M059J (cell line): ENCODE measurements at regions not wholly inside any gene's neighbourhood (a gene's known extent, or its start where the extent isn't known, plus 50 kb on each side); places are given as distances from the start of the nearest gene placed in this dataset.

Experiments
- DNase-seq: peaks from one replicate; pipeline ENCODE4 v3.0.0-alpha.2; 2012; ENCODE audit warnings: low read depth

DNA sequence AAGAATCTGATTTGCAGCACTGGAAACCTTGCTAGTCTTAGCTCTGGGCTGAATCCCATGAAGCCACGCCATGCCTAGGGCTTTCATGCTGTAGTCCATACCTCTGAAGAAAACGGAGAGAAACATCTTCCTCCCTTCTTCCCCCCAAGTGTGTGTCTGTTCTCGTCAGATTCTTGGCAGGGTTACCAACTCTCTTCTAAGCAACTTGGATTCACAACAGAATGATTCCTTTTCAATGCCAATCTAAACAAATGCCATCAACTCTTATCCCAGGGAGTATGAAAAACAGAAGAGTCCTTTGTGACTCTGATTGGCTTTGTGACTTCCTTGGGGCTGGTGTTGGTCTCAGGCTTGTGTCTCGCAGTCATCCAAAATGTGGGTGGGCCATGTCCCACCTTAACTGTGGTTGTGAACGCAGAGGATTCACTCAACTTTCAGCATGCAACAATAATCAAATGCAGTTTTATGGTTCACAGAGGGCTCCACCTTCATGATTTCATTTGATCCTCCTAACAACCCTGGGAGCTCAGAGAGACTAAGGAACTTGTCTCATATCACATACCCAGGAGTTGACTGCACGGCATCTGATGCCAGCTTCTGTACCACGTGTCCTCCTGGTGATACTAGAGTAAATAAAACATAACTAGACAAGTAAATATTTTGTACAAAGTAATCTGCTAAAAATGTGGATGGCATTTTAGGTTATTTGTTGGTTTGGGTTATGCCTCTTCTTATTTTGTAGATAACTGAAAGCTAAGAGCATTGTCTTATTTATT lies 186.0 kb upstream of the TNP1 start:
- DNase-seq: peak; percentile 30

DNA sequence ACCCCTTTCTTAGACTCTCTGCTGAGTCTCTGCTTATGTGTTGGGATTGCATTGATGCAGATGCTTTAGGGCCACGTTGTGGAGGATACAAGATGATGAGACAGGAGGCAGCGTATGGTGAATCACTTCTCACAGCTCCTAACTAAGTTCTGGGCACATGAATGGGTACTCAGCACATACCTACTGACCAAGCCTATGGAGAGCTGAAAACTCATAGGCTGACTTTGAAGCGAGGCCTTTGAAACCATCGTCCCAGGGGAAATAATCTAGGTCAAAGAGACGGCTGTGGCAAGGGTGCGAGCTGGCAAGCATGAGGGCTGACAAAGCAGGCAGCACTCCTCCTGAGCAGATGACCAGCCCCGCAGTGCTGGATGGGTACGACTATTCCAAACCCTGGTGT lies 180.2 kb upstream of the TNP1 start:
- DNase-seq: no peak

DNA sequence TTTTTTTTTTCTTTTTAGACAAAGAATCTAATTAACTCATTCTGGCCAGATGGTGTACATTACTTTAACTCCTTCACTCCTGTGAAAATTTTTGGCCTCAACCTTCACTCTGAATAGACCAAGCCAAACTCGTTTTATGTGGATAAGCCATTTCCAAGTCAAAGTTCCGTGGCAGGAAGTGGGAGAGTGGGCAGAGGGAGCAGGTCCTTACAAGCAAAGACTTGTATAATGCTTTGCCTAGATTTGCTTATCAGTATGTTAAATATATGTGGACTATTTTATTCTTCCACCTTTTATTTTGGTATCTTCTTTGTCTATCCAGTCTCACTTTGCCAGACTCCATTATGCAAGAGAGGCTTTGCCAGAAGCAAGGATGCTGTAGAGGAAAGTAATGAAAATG lies 178.1 kb upstream of the TNP1 start:
- DNase-seq: no peak

DNA sequence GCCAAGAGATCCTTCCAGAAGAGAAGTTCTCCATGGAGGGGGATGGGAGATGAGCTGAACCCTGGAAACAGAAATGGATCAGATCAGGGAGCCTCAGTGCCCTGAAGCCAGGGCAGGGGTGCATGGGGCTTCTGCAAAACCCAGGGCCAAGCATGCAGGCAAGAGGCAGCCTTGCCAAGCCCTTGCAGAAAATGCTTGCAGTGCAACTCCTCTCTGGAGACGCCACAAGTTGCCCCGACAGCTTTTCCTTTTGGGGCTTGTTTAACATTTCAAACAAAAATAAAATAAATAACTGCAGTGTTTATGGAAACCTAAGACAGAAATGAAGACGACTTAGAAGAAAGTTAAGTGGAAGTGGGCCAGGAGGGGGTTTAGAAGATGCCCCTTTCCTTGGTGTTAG lies 177.5 kb upstream of the TNP1 start:
- DNase-seq: no peak

DNA sequence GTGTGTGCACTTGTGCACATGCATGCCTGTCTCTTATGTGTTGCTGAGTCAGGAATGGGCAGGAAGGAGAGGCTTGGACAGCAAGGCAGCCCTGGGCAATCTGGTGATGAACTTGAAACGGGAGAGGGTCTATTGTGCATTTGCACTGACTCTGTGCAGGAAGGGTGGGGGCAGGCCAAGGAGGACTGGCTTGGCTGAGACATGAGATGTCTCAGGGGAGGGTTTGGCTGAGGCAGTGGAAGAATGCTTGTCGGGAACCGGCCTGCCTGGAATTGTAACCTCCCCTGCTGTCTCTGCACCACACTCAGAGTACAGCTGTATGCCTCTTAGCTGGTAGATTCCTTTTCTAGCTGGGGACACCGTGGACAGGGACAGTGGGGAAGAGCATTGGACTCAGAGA lies 176.1 kb upstream of the TNP1 start:
- no peak for DNase-seq

DNA sequence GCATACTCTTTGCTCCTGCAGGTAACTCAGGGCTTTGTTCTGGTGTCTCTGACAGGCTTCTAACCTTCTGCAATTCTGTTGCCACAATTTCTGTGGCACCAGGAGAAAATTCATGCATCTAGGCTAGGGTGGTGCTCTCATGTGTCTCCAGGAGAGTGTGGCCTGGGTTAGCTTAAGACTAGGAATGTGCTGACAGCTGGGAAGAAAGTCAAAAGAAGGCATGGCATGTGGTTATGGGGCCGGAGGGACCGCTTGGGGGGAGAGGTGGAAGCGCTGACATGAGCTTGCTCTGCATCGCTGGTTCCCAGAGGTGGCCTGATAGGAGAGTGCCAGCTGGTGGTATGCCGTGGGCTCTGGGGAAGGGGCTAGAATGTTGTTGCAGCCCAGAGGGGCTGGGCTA lies 173.3 kb upstream of the TNP1 start:
- no peak for DNase-seq

DNA sequence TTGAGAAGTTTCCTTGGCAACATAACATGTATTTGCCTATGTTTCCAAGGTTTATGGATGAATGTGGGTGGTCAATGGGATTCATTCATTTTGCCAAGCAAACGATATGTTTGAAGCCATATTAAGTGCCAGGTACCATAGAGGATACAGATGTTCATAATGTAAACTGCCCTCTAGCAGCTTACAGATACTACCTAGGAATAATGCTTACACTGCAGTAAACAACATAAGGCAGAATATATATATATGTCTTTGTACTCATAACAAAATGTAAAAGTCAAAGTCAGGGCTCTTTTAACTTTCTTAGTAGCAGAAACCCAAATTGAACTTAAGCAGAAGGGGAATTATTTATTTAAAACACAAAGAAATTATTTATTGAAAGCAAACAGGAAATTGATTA lies 171.6 kb upstream of the TNP1 start:
- DNase-seq: no peak

DNA sequence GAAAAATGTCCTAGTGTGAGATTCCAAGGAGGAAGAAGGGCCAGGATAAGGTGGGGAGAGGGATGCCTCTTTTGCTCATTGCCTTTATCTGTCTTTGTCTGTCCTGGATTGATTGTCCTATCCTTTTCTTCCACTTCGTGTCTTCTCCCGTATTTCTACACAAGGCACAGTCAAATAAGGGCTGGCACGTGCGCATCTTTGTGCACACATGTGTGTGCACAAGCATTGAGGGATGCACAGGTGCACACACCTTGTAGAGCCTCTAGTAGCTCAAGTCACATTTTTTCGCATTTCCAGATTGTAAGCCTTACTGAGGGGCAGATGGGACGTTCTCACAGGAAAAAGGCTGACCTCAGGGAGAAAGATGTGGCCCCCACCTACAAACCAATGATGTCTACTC lies 170.2 kb upstream of the TNP1 start:
- no peak for DNase-seq

DNA sequence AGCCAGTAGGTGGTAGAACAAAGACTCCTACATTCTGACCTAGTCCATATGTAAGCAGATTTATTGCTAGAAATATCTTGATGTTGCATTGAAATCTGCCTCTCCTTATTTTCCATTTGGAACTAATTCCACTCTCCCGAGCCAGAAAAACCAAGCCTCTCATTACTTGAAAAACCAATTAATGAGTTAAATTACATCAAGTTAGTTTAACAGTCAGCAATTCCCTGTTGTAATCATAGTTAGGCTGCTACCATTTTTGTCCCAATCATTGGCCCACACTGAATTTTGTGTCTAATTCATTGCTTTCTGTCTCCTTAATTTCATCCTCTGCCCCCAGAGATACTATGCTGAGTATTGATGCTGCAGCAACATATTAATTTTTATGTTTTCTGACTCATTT lies 168.3 kb upstream of the TNP1 start:
- no peak for DNase-seq

DNA sequence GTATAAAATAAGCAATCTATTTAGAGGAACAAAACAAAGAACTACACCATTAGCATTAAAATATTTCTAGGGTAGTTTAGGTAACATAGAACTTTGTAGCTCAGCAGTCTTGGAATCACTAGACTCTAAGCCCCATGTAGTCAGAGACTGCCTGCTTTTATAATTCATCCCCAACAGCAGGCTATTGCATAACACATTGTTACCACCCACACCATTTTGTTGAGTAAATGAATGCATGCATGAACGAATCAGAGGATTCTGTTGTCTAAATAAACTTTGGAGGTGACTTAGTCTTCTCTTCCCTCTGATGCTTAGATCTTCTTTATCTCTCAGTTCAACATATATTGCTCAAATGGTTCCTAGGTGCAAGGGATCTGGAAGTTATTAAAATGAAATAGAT lies 167.6 kb upstream of the TNP1 start:
- DNase-seq: no peak

DNA sequence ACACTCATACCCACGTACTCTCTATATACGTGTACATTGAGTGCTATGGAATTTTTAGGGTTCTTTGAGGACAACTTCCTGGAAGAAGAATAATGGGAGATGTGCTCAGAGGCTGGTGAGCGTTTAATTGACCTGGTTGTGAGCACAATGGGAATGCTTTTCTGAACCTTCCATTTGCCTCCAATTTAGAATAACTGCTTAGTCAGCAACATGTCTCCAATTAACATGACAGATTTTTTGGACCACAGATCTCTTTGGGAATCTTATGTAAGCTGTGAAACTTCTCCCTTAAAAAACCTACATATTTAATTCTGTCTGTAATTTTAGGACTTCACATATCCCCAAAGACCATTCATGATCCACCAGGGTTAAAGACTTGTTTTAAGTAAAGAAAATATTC lies 166.7 kb upstream of the TNP1 start:
- no peak for DNase-seq

DNA sequence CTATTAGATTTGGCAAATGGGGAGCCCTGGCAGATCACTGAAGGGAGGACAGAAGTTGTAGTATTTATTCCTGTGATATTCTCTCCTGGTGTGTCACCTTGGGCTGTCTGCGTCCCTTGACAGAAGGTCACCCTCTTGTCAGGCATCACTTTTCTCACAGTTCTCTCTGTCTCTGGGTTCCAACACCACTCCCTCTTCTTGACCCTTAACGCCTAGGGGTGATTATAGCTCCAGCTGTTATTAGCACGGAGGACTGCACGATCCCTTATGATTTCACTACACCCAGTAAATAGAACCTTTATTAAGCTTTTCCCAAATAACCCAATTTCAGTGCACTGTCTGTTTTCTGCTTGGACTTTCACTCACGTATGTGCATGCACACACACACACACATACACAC lies 166.3 kb upstream of the TNP1 start:
- no peak for DNase-seq

DNA sequence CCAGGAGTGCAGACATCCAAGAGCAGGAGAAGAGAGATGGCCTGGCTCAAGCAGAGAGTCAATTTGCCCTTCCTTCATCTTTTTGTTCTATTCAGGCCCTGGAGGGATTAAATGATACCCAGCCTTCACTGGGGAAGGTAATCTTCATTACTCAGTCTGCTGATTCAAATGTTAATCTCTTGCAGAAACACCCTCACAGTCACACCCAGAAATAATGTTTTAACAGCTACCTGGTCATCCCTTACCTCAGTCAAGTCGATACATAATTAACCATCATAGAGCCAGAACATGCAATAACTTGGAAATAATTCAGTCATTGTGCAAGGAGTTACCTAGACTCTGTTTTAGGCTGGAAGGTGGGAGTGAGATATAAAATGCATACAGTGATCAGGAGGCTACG lies 163.7 kb upstream of the TNP1 start:
- DNase-seq: no peak

DNA sequence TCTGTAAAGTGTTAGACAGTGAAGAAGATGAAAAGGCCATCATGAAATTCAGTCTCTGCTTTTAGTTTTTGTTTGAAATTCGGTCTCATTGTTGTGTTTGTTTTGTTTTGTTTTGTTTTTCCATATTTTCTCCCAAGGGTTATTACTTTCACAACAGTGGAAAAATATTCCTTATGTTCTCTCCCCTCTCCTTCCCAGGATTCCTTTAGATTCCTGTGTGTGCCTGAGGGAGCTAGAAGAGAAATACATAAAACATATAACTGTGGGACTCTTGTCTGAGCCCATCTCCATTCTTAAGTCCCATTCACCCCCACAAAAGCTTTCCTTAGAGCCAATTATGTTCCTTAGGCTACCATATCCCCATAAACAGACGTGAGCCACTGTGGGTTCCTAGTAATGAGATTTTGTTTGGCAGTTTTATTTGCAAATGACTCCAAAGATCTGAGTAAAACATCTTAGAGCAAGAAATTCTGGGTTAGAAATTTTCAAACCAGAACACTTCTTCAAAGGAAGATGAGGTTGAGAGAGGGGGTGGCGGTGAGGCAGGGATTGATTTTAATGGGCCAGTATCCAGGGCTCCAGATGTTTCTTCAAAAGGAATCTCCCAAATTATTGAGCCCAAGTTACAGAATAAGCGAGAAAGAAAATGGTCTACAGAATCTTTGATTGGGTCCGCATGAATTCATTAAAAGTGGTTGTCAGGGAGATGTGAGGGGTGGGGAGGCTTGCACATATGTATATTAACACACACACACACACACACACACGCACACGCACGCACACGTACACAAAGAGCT lies 157.8 kb upstream of the TNP1 start:
- DNase-seq: no peak

DNA sequence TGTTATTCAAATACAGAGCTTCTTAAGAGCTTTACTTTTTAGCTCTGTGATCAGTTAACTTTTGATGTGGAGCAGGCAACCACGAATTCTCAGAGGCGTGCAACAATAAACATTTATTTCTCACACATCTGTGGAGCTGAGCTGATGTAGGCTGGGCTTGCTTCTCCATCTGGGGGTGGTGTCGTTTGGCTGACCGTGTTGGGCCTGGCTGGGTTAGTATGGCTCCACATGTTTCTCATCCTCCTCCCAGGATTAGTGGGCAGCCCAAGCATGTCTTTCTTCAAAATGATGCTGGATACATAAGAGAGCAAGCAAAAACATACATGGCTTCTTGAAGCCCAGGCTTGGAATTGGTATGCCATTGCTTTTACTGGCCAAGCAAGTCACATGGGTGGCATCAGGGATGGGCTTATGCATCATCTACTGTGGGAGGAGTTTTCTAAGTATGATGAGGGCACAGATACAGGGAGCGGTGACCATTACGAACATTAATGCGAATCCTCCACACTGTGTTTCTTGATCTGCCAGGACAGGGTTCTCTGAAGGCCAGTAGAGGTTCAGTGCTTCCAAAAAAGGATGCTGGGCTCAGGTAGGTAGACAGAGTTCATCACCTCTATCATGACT lies 157.0 kb upstream of the TNP1 start:
- DNase-seq: no peak

DNA sequence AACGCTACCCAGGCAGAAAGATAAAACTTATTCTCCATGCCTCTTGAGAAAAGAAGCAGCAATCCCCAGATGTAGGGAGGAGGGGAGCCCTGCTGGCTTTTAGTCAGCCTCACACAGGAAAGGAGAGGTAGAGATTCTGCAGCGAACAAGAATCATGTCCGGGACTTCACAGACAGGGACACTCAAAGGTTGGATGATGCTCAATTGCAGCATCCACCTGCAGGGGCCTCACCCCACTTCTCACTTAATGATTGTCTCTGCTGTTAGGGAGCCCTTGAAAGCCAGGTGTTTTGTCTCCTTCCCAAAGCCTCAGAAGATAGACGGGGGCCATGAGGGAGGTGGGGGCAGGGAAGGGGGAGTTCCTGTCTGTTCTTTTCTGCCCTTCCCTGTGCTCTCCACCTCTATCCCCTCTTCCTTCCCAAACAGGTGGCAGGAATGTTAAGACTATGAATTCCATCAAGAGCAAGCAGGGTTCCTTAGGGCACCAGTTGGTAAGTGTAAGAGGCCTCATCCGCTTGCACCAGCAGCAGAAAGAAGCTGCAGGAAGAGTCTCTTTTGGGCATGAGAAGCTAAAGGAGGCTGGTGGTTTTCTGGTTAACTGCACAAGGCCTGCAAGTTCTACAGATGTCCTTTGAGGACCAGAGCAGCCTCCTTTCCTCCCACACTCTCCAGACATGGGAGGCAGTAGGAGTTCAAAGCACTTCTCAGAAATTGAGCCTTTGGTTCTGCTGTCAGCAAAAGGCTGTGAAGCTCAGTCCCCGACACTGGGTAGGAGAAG lies 154.7 kb upstream of the TNP1 start:
- DNase-seq: no peak

DNA sequence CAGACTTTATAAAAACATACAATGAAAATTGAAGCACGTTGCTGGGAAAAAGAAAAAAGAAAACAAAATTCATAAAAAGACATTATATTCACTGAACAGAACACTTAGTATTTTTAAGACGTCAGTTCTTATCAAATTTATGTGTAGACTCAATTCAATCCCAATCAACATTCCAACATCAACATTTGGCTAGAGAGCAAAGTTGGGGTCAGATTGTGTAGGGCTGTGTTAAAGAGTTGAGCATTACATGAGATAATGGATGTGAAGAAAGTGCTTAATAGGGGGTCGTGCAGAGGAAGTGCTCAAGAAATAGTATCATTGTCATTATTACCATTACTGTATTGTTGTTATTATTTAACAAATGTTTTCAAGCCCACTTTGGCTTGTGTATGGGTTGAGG lies 154.1 kb upstream of the TNP1 start:
- DNase-seq: no peak

DNA sequence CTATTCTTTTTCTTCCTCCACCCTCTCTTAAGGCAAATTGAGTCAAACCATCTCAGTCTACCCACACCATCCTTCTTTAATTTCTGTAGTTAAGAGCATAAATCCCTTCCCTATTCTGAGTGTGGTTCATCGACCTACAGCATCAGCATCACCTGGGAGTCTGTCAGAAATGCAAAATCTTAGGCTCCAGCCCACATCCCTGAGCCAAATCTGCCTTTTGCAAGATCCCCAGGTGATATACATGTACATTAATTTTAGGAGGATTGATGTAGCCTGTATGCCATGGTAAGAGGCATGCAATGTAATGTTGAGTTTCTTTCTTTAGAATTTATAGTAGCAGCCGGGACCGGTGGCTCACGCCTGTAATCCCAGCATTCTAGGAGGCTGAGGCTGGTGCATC lies 151.7 kb upstream of the TNP1 start:
- no peak for DNase-seq

DNA sequence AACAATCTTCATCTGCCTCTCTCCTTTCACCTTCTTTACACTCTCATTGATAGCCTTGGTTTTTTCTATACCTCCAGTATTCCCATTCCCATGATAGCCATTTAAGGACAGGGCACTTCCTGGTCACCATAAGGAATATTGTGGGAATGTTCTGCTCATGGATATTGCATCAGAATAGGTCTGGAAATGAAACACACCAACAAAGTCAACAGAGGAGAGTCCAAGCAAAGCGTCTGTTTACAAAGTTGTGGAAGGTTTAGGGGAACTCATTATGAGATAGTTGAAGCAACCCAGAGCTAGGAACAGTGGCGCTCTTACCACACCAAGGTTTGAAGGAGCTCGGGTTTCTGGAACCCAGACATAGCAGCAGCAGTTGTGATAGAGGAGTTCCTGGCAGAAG lies 150.3 kb upstream of the TNP1 start:
- DNase-seq: no peak

DNA sequence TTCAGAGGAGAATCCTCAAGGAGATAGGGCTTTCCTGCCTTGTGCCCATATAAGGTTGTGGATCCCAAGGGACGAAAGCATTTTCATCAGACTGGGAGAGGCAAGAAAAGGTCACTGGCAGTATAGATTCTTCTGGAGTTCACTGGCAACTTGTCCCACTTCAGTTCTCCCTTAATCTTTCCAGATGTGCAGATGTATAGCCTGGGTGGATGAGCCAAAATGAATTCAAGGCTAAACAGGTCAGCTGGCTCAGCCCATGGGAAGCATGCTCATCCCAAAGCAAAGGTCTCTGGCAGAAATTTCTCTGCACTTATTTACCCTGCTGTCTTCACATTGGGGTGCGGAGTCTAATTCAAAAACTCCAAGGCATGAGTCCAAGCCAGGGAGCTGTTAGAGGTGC lies 148.9 kb upstream of the TNP1 start:
- DNase-seq: no peak

DNA sequence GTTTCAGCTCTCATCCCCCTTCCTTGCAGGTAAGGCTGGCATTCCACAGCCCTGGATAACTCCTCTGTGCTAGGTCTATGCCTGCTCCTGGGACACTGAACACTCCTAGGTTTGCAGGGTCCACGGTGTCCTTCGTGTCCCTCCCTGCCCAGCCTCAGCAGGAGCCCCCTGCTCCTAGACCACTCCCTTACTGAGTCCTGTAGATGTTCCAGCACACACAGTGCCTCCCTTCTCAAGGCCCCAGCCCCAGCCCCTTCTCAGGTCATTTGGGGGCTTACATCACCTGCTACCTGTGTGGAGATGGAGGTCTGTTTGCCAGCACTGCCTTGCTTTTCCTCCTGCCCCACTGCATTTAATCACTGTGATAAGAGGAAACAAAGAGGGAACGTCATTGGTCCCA lies 146.4 kb upstream of the TNP1 start:
- no peak for DNase-seq

DNA sequence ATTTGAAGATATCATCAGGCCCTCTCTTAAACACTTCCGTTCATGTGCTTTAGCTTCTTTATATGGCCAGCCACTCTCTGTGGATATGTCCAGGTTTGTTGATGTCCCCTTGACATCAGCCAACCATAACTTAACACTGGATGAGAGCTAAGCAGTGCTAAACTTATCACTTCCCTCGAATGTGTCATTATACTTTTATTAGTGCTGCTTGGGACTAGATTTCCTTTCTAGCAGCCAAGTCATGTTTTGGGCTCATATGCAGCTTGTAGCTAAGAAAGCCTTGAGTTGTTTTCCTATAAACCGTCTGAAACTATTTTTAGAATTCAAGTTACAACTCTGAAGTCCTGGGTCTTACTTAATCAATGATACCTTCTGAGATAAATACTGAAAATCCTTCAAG lies 144.8 kb upstream of the TNP1 start:
- DNase-seq: no peak
